ENCODE measurements at regions not wholly inside any gene's neighbourhood (a gene's known extent, or its start where the extent isn't known, plus 50 kb on each side); places are given as distances from the start of the nearest gene placed in this dataset.

DNA sequence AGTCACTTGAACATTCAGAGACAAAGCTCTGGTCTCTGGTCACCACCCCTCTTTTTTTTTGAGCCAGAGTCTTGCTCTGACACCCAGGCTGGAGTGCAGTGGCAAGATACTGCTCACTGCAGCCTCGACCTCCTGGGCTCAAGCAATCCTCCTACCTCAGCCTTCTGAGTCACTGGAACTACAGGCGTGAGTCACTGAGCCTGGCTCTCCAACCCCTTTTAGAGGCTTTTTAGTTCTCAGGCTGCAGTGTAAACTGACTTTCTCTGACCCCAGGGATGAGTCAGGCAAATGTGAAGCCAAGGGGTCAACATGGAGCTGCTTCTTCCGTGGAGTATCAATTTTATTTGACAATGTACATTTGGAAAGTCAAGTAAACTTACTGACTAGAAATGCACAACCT, 229.2 kb downstream of the PTTG2 start:
- TF ChIP-seq, protein P1, sequence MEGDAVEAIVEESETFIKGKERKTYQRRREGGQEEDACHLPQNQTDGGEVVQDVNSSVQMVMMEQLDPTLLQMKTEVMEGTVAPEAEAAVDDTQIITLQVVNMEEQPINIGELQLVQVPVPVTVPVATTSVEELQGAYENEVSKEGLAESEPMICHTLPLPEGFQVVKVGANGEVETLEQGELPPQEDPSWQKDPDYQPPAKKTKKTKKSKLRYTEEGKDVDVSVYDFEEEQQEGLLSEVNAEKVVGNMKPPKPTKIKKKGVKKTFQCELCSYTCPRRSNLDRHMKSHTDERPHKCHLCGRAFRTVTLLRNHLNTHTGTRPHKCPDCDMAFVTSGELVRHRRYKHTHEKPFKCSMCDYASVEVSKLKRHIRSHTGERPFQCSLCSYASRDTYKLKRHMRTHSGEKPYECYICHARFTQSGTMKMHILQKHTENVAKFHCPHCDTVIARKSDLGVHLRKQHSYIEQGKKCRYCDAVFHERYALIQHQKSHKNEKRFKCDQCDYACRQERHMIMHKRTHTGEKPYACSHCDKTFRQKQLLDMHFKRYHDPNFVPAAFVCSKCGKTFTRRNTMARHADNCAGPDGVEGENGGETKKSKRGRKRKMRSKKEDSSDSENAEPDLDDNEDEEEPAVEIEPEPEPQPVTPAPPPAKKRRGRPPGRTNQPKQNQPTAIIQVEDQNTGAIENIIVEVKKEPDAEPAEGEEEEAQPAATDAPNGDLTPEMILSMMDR (IDR thresholded peaks at IDR 0.05) = no peak
- no peak for TF ChIP-seq POLR2A (IDR thresholded peaks at IDR 0.05)

Data from Peyer's patch (tissue), 4 donors.